CD4-positive, alpha-beta T cell (primary cell): ENCODE measurements at regions not wholly inside any gene's neighbourhood (a gene's known extent, or its start where the extent isn't known, plus 50 kb on each side); places are given as distances from the start of the nearest gene placed in this dataset.

Experiments
- ATAC-seq: fragments of 200-7000 bp; cut with Tn5 transposase; one replicate; pipeline ENCODE4 v1.10.0; 2022; ENCODE audit warnings: mild to moderate bottlenecking; ENCODE audit not compliant: poor library complexity
- CTCF ChIA-PET: fragments of 350-600 bp; sonication (Branson Sonifier 250); formaldehyde crosslinking; loops from one replicate; lab custom pipeline; 2021; ENCODE audit warnings: antibody characterized with exemption, inconsistent platforms; lab: Charles Lee
- POLR2A ChIA-PET: fragments of 350-600 bp; sonication (Branson Sonifier 250); formaldehyde crosslinking; loops from one replicate; lab custom pipeline; 2021; ENCODE audit warnings: antibody characterized with exemption, inconsistent platforms; lab: Charles Lee
- DNase-seq, 14 experiments: peaks; one replicate each; pipeline ENCODE4 v3.0.0-alpha.2; 2013 to 2020; ENCODE audit warnings: mixed read lengths in 2 of 14
- H3K27ac ChIP-seq, 2 donors: one replicate each; pipeline versions ENCODE4 v1.5.1 to v1.7.0; 2013; ENCODE audit warnings: low read length in 2 of 2, low read depth in 1 of 2, mild to moderate bottlenecking in 1 of 2
- H3K27me3 ChIP-seq, 2 experiments: 1 replicate in 1 of 2; 2 replicates in 1 of 2; pipeline versions ENCODE4 v1.6.1 to v1.7.0; 2013; ENCODE audit warnings: low read length in 2 of 2, control low read depth in 1 of 2, mild to moderate bottlenecking in 1 of 2, moderate library complexity in 1 of 2; ENCODE audit not compliant: insufficient read depth in 2 of 2, control insufficient read depth in 1 of 2
- H3K36me3 ChIP-seq: one replicate; pipeline ENCODE4 v1.6.1; 2013; ENCODE audit warnings: low read length, control low read depth; ENCODE audit not compliant: insufficient read depth
- H3K4me1 ChIP-seq: one replicate; pipeline ENCODE4 v1.6.1; 2013; ENCODE audit warnings: low read length, control low read depth; ENCODE audit not compliant: insufficient read depth
- H3K4me3 ChIP-seq: one replicate; pipeline ENCODE4 v1.5.1; 2013; ENCODE audit warnings: mild to moderate bottlenecking, low read length, moderate library complexity
- H3K9me3 ChIP-seq, 2 experiments: 1 replicate in 1 of 2; 2 replicates in 1 of 2; pipeline versions ENCODE4 v1.6.1 to v1.7.0; 2013; ENCODE audit warnings: low read length in 2 of 2, mild to moderate bottlenecking in 2 of 2, control low read depth in 1 of 2, moderate library complexity in 1 of 2; ENCODE audit not compliant: control insufficient read depth in 1 of 2, insufficient read depth in 1 of 2
- H3K27ac Mint-ChIP-seq: one replicate; pipeline ENCODE4 v1.8.0; 2020; ENCODE audit warnings: mixed read lengths
- H3K27me3 Mint-ChIP-seq: one replicate; pipeline ENCODE4 v1.8.0; 2021; ENCODE audit warnings: mixed read lengths
- H3K36me3 Mint-ChIP-seq: one replicate; pipeline ENCODE4 v1.8.0; 2021; ENCODE audit warnings: low read depth, mixed read lengths
- H3K4me1 Mint-ChIP-seq: one replicate; pipeline ENCODE4 v1.8.0; 2021; ENCODE audit warnings: low read depth, mixed read lengths
- H3K4me3 Mint-ChIP-seq: one replicate; pipeline ENCODE4 v1.8.0; 2020; ENCODE audit warnings: mild to moderate bottlenecking, mixed read lengths
- H3K9me3 Mint-ChIP-seq: one replicate; pipeline ENCODE4 v1.8.0; 2020; ENCODE audit warnings: mixed read lengths
- CTCF ChIP-seq: fragments of 200-600 bp; IDR thresholded peaks from one replicate; pipeline ENCODE4 v1.8.0; 2022; ENCODE audit warnings: antibody characterized with exemption, mild to moderate bottlenecking
- intact Hi-C, 2 experiments: fragments of 100-400 bp; cut with DNase I in 1 of 2; cut with micrococcal nuclease in 1 of 2; formaldehyde crosslinking; loops; one replicate each; pipeline versions ENCODE4 v1.15.1 to v1.9.0; 2023 to 2025; cut with DNase I, micrococcal nuclease

- intact Hi-C loops: no loop called here
- no peaks in the 10 kb centered on the region for H3K27me3 Mint-ChIP-seq
- H3K36me3 ChIP-seq: no peaks in the 10 kb centered on the region
- no peaks in the 10 kb centered on the region for H3K4me1 ChIP-seq
- no peaks in the 10 kb centered on the region for H3K4me1 Mint-ChIP-seq
- ChIA-PET CTCF (no interaction called here), POLR2A (no interaction called here)
- no peak overlapping the region for H3K4me3 ChIP-seq
- H3K9me3 Mint-ChIP-seq: peaks cover 13% of the 10 kb centered on the region
- no peak overlapping the region for H3K27ac Mint-ChIP-seq
- no peak overlapping the region for H3K27ac ChIP-seq
- no peak for ATAC-seq
- TF ChIP-seq CTCF: no peak
- no peaks in the 10 kb centered on the region for H3K27me3 ChIP-seq
- H3K9me3 ChIP-seq: peaks cover 4 to 9% of the 10 kb centered on the region in 2 experiments
- no peak overlapping the region for H3K4me3 Mint-ChIP-seq
- no peak for DNase-seq
- H3K36me3 Mint-ChIP-seq: no peaks in the 10 kb centered on the region
Observed at GRCh38 chr6:94184666-94185464, 765.5 kb upstream of the EPHA7 start.

GRCh38 chr6:94177429-94177828 lies 758.1 kb upstream of the EPHA7 start:
- H3K4me1 Mint-ChIP-seq: no peaks in the 10 kb centered on the region
- H3K9me3 ChIP-seq: peaks cover 0 to 3% of the 10 kb centered on the region in 2 experiments
- intact Hi-C loops: no loop called here
- H3K4me3 Mint-ChIP-seq: no peak overlapping the region
- TF ChIP-seq CTCF: no peak
- no peaks in the 10 kb centered on the region for H3K4me1 ChIP-seq
- no peak overlapping the region for H3K27ac ChIP-seq
- H3K27me3 Mint-ChIP-seq: no peaks in the 10 kb centered on the region
- H3K36me3 ChIP-seq: no peaks in the 10 kb centered on the region
- peaks cover 9% of the 10 kb centered on the region for H3K9me3 Mint-ChIP-seq
- H3K27me3 ChIP-seq: no peaks in the 10 kb centered on the region
- no peaks in the 10 kb centered on the region for H3K36me3 Mint-ChIP-seq
- POLR2A ChIA-PET: no interaction called here
- DNase-seq: no peak
- no peak overlapping the region for H3K27ac Mint-ChIP-seq
- CTCF ChIA-PET: no interaction called here
- ATAC-seq: no peak
- H3K4me3 ChIP-seq: no peak overlapping the region

- Histone ChIP-seq H3K27me3 (no peaks in the 10 kb centered on the region), H3K4me3 (no peak overlapping the region), H3K27ac (no peak overlapping the region), H3K4me1 (no peaks in the 10 kb centered on the region), H3K36me3 (no peaks in the 10 kb centered on the region), H3K9me3 (peaks cover 0 to 3% of the 10 kb centered on the region in 2 experiments)
- CTCF ChIA-PET: no interaction called here
- Mint-ChIP-seq H3K4me1 (no peaks in the 10 kb centered on the region), H3K27me3 (no peaks in the 10 kb centered on the region), H3K9me3 (peaks cover 8% of the 10 kb centered on the region), H3K4me3 (no peak overlapping the region), H3K36me3 (no peaks in the 10 kb centered on the region), H3K27ac (no peak overlapping the region)
- no peak for TF ChIP-seq CTCF
- POLR2A ChIA-PET: no interaction called here
- DNase-seq (no peak), ATAC-seq (no peak)
- intact Hi-C loops: no loop called here
Observed at GRCh38 chr6:94175465-94175864, 756.1 kb upstream of the EPHA7 start.
